ENCODE measurements at regions not wholly inside any gene's neighbourhood (a gene's known extent, or its start where the extent isn't known, plus 50 kb on each side); places are given as distances from the start of the nearest gene placed in this dataset.

- Histone ChIP-seq H3K4me1 (ENCODE audit: insufficient read depth, low read length, poor library complexity, severe bottlenecking) (no peaks in the 10 kb centered on the region), H3K4me3 (ENCODE audit: low read depth, low read length, poor library complexity, severe bottlenecking) (no peak overlapping the region), H3K27me3 (replicated peaks; ENCODE audit: insufficient read depth, low read depth, low read length, poor library complexity) (no peaks in the 10 kb centered on the region), H3K9me3 (ENCODE audit: low read depth, low read length, poor library complexity, severe bottlenecking) (no peaks in the 10 kb centered on the region), H3K27ac (ENCODE audit: low read depth, low read length, poor library complexity, severe bottlenecking) (no peak overlapping the region), H3K36me3 (ENCODE audit: insufficient read depth, low read length, poor library complexity, severe bottlenecking) (no peaks in the 10 kb centered on the region)
- ChIA-PET POLR2A (ENCODE audit: low non-redundant PET) (no interaction called here), CTCF (no interaction called here)
- intact Hi-C loops (cut with micrococcal nuclease; ENCODE audit: unreplicated experiment): no loop called here
- TF ChIP-seq EZH2 (IDR thresholded peaks at IDR 0.05; ENCODE audit: borderline replicate concordance, low read depth, low read length, poor library complexity, severe bottlenecking): no peak
- TF ChIP-seq CTCF (conservative IDR thresholded peaks at IDR 0.05; ENCODE audit: low read depth, low read length): no peak
- DNase-seq (ENCODE audit: low spot score): no peak
- BruUV-seq (replicated peaks): no TSS peak
These were observed 1449.2 kb downstream of the C4orf33 start for GRCh38 chr4:130545171-130545570.

- Histone ChIP-seq H3K4me1 (ENCODE audit: insufficient read depth, low read length, poor library complexity, severe bottlenecking) (no peaks in the 10 kb centered on the region), H3K27me3 (replicated peaks; ENCODE audit: insufficient read depth, low read depth, low read length, poor library complexity) (no peaks in the 10 kb centered on the region), H3K27ac (ENCODE audit: low read depth, low read length, poor library complexity, severe bottlenecking) (no peak overlapping the region), H3K9me3 (ENCODE audit: low read depth, low read length, poor library complexity, severe bottlenecking) (no peaks in the 10 kb centered on the region), H3K36me3 (ENCODE audit: insufficient read depth, low read length, poor library complexity, severe bottlenecking) (no peaks in the 10 kb centered on the region), H3K4me3 (ENCODE audit: low read depth, low read length, poor library complexity, severe bottlenecking) (no peak overlapping the region)
- intact Hi-C loops (cut with micrococcal nuclease; ENCODE audit: unreplicated experiment): no loop called here
- no TSS peak for BruUV-seq (replicated peaks)
- ChIA-PET POLR2A (ENCODE audit: low non-redundant PET) (no interaction called here), CTCF (no interaction called here)
- DNase-seq (ENCODE audit: low spot score): no peak
- TF ChIP-seq CTCF (conservative IDR thresholded peaks at IDR 0.05; ENCODE audit: low read depth, low read length): no peak
These were observed 1449.6 kb downstream of the C4orf33 start for GRCh38 chr4:130545596-130545995.

GRCh38 chr4:130559268-130559667 is 1463.3 kb downstream of the C4orf33 start:
- BruUV-seq (replicated peaks): no TSS peak
- TF ChIP-seq CTCF (conservative IDR thresholded peaks at IDR 0.05; ENCODE audit: low read depth, low read length) (no peak), EZH2 (IDR thresholded peaks at IDR 0.05; ENCODE audit: borderline replicate concordance, low read depth, low read length, poor library complexity, severe bottlenecking) (no peak)
- no peak overlapping the region for H3K27ac ChIP-seq (ENCODE audit: low read depth, low read length, poor library complexity, severe bottlenecking)
- H3K36me3 ChIP-seq (ENCODE audit: insufficient read depth, low read length, poor library complexity, severe bottlenecking): no peaks in the 10 kb centered on the region
- CTCF ChIA-PET: no interaction called here
- H3K4me1 ChIP-seq (ENCODE audit: insufficient read depth, low read length, poor library complexity, severe bottlenecking): no peaks in the 10 kb centered on the region
- intact Hi-C loops (cut with micrococcal nuclease; ENCODE audit: unreplicated experiment): no loop called here
- no peaks in the 10 kb centered on the region for H3K27me3 ChIP-seq (replicated peaks; ENCODE audit: insufficient read depth, low read depth, low read length, poor library complexity)
- peaks cover 5% of the 10 kb centered on the region for H3K9me3 ChIP-seq (ENCODE audit: low read depth, low read length, poor library complexity, severe bottlenecking)
- no peak overlapping the region for H3K4me3 ChIP-seq (ENCODE audit: low read depth, low read length, poor library complexity, severe bottlenecking)
- no peak for DNase-seq (ENCODE audit: low spot score)
- POLR2A ChIA-PET (ENCODE audit: low non-redundant PET): no interaction called here

Measured in A673 (cell line).